GM12878 (cell line): ENCODE measurements at regions not wholly inside any gene's neighbourhood (a gene's known extent, or its start where the extent isn't known, plus 50 kb on each side); places are given as distances from the start of the nearest gene placed in this dataset.

ENCODE experiments used
- ATAC-seq: fragments of 200-7000 bp; cut with Tn5 transposase; 3 replicates; pipeline ENCODE4 v1.9.1; 2020; ENCODE audit warnings: mild to moderate bottlenecking, moderate library complexity
- BruUV-seq: library from RNA; stranded (reverse); fragments of 400-500 nt; replicated peaks from 2 replicates; lab custom pipeline; 2021; lab: Mats Ljungman, UMichigan
- CTCF ChIA-PET: fragments of 300-600 bp; sonication (Branson Sonifier 250); formaldehyde crosslinking; extraction: SDS; loops from one replicate; lab custom pipeline; 2021; ENCODE audit warnings: inconsistent platforms; lab: Yijun Ruan, JAX
- POLR2A ChIA-PET: fragments of 350-600 bp; formaldehyde crosslinking; extraction: SDS; loops from one replicate; lab custom pipeline; 2021; ENCODE audit warnings: inconsistent platforms; lab: Charles Lee
- RAD21 ChIA-PET: fragments of 300-600 bp; sonication (Branson Sonifier 250); formaldehyde crosslinking; loops from one replicate; lab custom pipeline; 2023; ENCODE audit warnings: antibody characterized with exemption; ENCODE audit not compliant: unreplicated experiment; lab: Charles Lee
- SMC1A ChIA-PET: fragments of 300-600 bp; sonication (Branson Sonifier 250); formaldehyde crosslinking; loops from one replicate; lab custom pipeline; 2023; ENCODE audit not compliant: unreplicated experiment, uncharacterized antibody; lab: Charles Lee
- DNase-seq: peaks from one replicate; pipeline ENCODE4 v3.0.0-alpha.2; 2011; ENCODE audit warnings: low read depth, low spot score
- FAIRE-seq: peaks from 3 replicates; lab custom pipeline; 2011; peaks lifted over from hg19 to GRCh38; lab: Jason Lieb, UNC
- H2AFZ ChIP-seq: 2 replicates; pipeline ENCODE4 v1.6.0; 2011; ENCODE audit warnings: low read depth, low read length, control low read depth; ENCODE audit not compliant: control insufficient read depth
- H3K27ac ChIP-seq: 2 replicates; pipeline ENCODE4 v1.5.1; 2011; ENCODE audit warnings: control low read depth; ENCODE audit not compliant: control insufficient read depth, insufficient read depth
- H3K27me3 ChIP-seq, 2 experiments: replicated peaks in 1 of 2; 2 replicates each; pipeline versions ENCODE4 v1.6.0 to v1.6.1; 2011; ENCODE audit warnings: low read length in 1 of 2; ENCODE audit not compliant: control insufficient read depth in 2 of 2, insufficient read depth in 2 of 2
- H3K36me3 ChIP-seq, 2 experiments: 2 replicates each; pipeline ENCODE4 v1.5.1; 2011; ENCODE audit warnings: low read length in 1 of 2; ENCODE audit not compliant: control insufficient read depth in 2 of 2, insufficient read depth in 2 of 2
- H3K4me1 ChIP-seq: 2 replicates; pipeline ENCODE4 v1.6.1; 2011; ENCODE audit warnings: mild to moderate bottlenecking, low read length, moderate library complexity, mixed read lengths; ENCODE audit not compliant: control insufficient read depth, insufficient read depth
- H3K4me2 ChIP-seq: 2 replicates; pipeline ENCODE4 v1.6.0; 2011; ENCODE audit warnings: control low read depth; ENCODE audit not compliant: control insufficient read depth, insufficient read depth
- H3K4me3 ChIP-seq: fragments of 200-600 bp; sonication (generic); 2 replicates; pipeline ENCODE4 v1.5.1; 2016
- H3K79me2 ChIP-seq: 2 replicates; pipeline ENCODE4 v1.6.0; 2011; ENCODE audit warnings: low read length; ENCODE audit not compliant: control insufficient read depth, insufficient read depth
- H3K9ac ChIP-seq: 2 replicates; pipeline ENCODE4 v1.8.0; 2011; ENCODE audit warnings: low read length, control low read depth, mixed read lengths; ENCODE audit not compliant: control insufficient read depth, insufficient read depth
- H3K9me3 ChIP-seq: replicated peaks from 3 replicates; pipeline ENCODE4 v1.5.1; 2011; ENCODE audit warnings: mild to moderate bottlenecking, low read length; ENCODE audit not compliant: control insufficient read depth, insufficient read depth
- H4K20me1 ChIP-seq: 2 replicates; pipeline ENCODE4 v1.6.0; 2011; ENCODE audit not compliant: control insufficient read depth, insufficient read depth
- CREB1 ChIP-seq: IDR thresholded peaks from 2 replicates; pipeline ENCODE4 v1.6.1; 2012; ENCODE audit warnings: low read depth, mild to moderate bottlenecking, inconsistent platforms
- GABPA ChIP-seq: IDR thresholded peaks from 2 replicates; pipeline ENCODE4 v1.6.1; 2014; ENCODE audit warnings: antibody characterized with exemption, low read depth, mild to moderate bottlenecking, inconsistent platforms
- MAX ChIP-seq: IDR thresholded peaks from 2 replicates; pipeline ENCODE4 v1.6.1; 2012; ENCODE audit warnings: low read depth, low read length, improper control_type of control experiment
- SIN3A ChIP-seq: IDR thresholded peaks from 2 replicates; pipeline ENCODE4 v1.6.1; 2012; ENCODE audit warnings: low read depth, low read length, improper control_type of control experiment
- SMC3 ChIP-seq: IDR thresholded peaks from 2 replicates; pipeline ENCODE4 v1.6.1; 2011; ENCODE audit warnings: low read length, improper control_type of control experiment, borderline replicate concordance
- ZNF592 ChIP-seq: fragments of 450-650 bp; IDR thresholded peaks from 2 replicates; pipeline ENCODE4 v1.6.1; 2017; ENCODE audit warnings: mild to moderate bottlenecking, moderate library complexity
- WGBS: methylation state at CpG from one replicate; pipeline ENCODE4 v1.1.6; 2016; ENCODE audit warnings: low lambda C conversion rate; ENCODE audit not compliant: insufficient replicate concordance, insufficient coverage; ENCODE audit errors: missing lambda C conversion rate; 5-methylcytosine and 5-hydroxymethylcytosine counted together
- in situ Hi-C: fragments of 300-500 bp; cut with MboI; formaldehyde crosslinking; loops from 9 replicates; pipeline ENCODE4 v1.14.3; 2018; ENCODE audit warnings: mixed read lengths
- intact Hi-C: fragments of 100-400 bp; cut with micrococcal nuclease; formaldehyde crosslinking; loops from one replicate; pipeline ENCODE4 v1.14.2; 2022; ENCODE audit not compliant: unreplicated experiment

- POLR2A ChIA-PET: no interaction called here
- H3K36me3 ChIP-seq: no peaks in the 10 kb centered on the region
- in situ Hi-C loops (no loop called here), intact Hi-C loops (no loop called here)
- no peak overlapping the region for H3K4me2 ChIP-seq
- no peak overlapping the region for H3K4me3 ChIP-seq
- no peaks in the 10 kb centered on the region; the same call in 2 of the 3 replicates for H3K9me3 ChIP-seq
- BruUV-seq: no TSS peak
- SMC1A ChIA-PET: interaction anchor here (1.5 kb wide), 1 partner anchor 14 kb away, joined by 4 read pairs; no protein-coding TSS in a partner anchor
- 3% methylated on average over 4 of the region's 4 CpGs for WGBS
- no peaks in the 10 kb centered on the region for H3K27me3 ChIP-seq
- CTCF ChIA-PET: interaction anchor here (1.2 kb wide), 1 partner anchor 308 kb away, joined by 3 read pairs; no protein-coding TSS in a partner anchor
- no peaks in the 10 kb centered on the region for H3K4me1 ChIP-seq
- H3K27ac ChIP-seq: no peak overlapping the region
- FAIRE-seq: no peak
- no peak for DNase-seq
- RAD21 ChIA-PET: no interaction called here
- H4K20me1 ChIP-seq: no peaks in the 10 kb centered on the region
- H3K9ac ChIP-seq: no peak overlapping the region
- H2AFZ ChIP-seq: no peak overlapping the region
- no peak for TF ChIP-seq SMC3
- no peak for TF ChIP-seq SIN3A
- TF ChIP-seq ZNF592: no peak
- no peak for TF ChIP-seq CREB1
- no peak for TF ChIP-seq GABPA
- no peak for TF ChIP-seq MAX
- no peak for ATAC-seq
- no peaks in the 10 kb centered on the region for H3K79me2 ChIP-seq
Observed at GRCh38 chr22:34841911-34842310, 224.0 kb upstream of the ISX start.
